ENCODE measurements at regions not wholly inside any gene's neighbourhood (a gene's known extent, or its start where the extent isn't known, plus 50 kb on each side); places are given as distances from the start of the nearest gene placed in this dataset.

DNA sequence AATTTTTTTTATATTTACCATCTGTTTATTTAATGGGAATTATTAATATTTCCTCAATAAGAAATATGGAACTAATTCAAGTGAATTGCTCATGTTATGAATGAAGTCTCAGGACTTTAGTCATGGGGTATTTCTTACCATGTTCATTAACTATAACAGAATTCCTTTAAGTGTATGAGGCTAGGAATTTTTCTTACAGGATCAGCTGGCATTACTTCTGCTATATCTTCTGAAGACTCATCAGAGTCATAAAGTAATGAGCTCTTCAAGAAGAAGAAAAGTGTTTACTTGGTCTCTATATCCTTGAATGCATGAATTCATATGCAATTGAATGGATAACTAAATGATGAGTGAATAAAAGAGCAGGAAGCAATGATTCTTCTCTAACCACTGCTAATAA, 486.8 kb upstream of the THBS1 start:
- no peak for TF ChIP-seq SPI1 (IDR thresholded peaks at IDR 0.05; ENCODE audit: low read depth, low read length)
- TF ChIP-seq POLR2A (IDR thresholded peaks at IDR 0.05; ENCODE audit: low read depth, low read length), result no peak
